HG02642 (cell line): ENCODE measurements at regions not wholly inside any gene's neighbourhood (a gene's known extent, or its start where the extent isn't known, plus 50 kb on each side); places are given as distances from the start of the nearest gene placed in this dataset.
"Not testable (repeated sequence)": the region's sequence is repeated elsewhere in the genome, so short reads cannot be mapped to it uniquely, and the experiment has no call there.

Experiments used
- ATAC-seq: cut with Tn5 transposase; IDR thresholded peaks from one replicate; pipeline ENCODE4 v1.9.1; 2021; ENCODE audit warnings: mild to moderate bottlenecking; ENCODE audit not compliant: unreplicated experiment, poor library complexity

- no peak for ATAC-seq
These were observed 147.6 kb downstream of the PLK2 start for GRCh38 chr5:58312299-58312698.

DNA sequence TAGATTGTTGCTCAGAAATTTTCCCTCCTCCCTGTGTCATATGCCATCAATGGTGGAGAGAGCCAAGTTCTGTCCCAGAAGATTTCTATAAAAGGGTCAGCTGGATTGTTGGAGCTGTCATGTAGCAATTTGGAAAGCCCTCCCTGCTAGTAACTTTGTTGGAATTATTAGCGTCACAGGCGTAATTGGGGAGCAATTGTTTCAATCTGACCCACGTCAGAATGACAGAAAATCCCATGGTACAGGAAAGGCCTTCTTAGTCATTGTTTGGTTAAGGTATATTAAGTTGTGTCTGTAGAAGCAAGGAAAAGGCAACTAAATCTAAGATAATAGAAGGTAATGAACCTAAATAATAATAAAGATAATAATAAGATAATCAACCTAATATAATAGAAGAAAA, 148.4 kb downstream of the PLK2 start:
- no peak for ATAC-seq

- not testable (repeated sequence) for ATAC-seq
These were observed 151.5 kb downstream of the PLK2 start for GRCh38 chr5:58308384-58308783.

- ATAC-seq: no peak
These were observed 159.5 kb downstream of the PLK2 start for GRCh38 chr5:58300346-58300895.

DNA sequence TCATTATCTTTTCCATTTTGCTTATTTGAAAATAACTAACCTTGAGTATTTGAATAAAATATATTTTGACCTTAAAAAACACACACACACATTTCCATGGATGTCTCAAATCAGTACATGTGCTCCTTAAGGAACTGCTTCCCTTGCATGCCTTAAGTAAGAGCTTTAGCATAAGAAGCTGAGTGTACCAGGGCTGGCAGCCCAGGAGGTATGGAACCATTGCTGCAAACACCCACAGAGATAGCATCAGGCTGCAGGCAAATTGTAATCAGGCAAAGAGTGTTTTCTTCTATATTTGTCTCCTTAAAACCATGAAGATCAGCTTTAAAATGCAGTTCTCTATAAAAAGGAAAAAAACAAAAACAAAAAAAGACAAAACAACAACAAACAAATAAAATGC, 160.6 kb downstream of the PLK2 start:
- no peak for ATAC-seq

DNA sequence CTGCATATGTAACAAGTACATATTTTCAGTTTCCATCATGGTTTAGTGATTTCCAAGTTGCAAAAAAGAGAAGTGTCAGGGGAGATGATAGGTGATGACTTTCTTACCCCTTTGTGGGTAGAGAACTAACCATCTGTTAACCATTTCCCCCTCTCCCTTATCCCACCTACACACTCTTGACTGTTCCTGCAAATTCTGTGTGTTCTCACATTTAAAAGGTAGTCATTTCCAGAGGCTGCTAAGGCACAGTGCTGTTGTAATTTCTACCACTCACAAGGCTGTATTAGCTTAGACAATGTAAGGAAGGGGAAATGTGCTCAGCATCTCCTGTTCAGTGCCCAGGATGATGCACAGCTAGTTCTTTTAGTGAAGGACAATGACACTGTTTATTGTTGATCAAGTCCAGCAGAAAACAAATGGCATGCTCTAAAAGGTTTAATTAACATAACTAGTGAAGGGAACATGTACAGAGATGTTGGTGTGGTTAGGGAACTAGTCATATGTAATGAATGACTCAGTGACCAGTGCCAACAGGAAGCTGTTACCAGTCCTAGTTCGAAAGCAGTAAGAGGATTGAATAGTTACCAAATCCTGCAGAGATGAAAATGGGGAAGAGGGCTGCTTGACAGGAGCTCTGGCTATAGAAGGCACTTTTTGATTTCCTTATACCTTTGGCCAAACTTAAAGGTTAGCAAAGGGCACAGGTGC, 165.1 kb downstream of the PLK2 start:
- ATAC-seq: peak; percentile 81

DNA sequence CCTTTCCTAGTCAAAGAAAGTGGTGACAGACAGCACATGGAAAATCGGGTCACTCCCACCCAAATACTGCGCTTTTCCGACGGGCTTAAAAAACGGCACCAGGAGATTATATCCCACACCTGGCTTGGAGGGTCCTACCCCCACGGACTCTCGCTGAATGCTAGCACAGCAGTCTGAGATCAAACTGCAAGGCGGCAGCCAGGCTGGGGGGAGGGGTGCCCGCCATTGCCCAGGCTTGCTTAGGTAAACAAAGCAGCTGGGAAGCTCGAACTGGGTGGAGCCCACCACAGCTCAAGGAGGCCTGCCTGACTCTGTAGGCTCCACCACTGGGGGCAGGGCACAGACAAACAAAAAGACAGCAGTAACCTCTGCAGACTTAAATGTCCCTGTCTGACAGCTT, 171.6 kb downstream of the PLK2 start:
- not testable (repeated sequence) for ATAC-seq

GRCh38 chr5:58286741-58287140, 173.1 kb downstream of the PLK2 start:
- no peak for ATAC-seq

- no peak for ATAC-seq
These were observed 174.0 kb downstream of the PLK2 start for GRCh38 chr5:58285900-58286299.

- ATAC-seq: no peak
These were observed 175.0 kb downstream of the PLK2 start for GRCh38 chr5:58284886-58285285.

- ATAC-seq: no peak
These were observed 178.7 kb downstream of the PLK2 start for GRCh38 chr5:58281189-58281588.

- ATAC-seq: no peak
These were observed 180.6 kb downstream of the PLK2 start for GRCh38 chr5:58279259-58279658.

DNA sequence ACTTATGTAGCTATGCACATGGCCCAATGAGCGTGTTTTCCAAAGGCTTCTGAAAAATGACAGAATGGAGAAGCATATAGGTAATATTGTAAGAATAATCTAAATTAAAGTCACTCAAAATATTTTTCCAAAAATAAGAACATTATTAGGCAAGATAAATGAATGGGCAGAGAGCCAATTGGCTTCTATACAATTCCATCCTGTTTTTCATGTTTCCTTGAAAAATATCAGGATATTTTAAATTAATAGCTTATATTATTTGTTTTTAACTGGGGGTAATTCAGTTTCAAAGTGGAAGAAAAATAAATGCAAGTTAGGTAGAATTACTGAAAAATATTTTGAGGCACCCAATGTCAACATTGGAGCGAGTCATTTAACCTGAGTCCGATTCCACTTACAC, 183.5 kb downstream of the PLK2 start:
- ATAC-seq: no peak

DNA sequence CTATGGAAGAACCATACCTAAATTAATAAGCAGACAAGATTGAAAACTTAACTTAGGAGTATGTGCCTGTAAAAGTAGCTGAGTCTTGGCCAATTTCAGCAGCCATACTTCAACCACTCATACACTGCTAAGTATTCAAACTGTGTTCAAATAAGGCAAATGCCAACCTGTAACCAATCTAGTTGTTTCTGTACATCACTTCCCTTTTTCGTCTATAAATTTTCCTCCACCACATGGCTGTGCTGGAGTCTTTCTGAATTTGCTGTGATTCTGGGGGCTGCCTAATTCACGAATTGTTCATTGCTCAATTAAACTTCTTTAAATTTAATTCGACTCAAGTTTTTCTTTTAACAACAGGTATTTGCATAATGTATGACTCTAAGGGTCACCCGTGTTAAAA, 184.4 kb downstream of the PLK2 start:
- ATAC-seq: no peak

DNA sequence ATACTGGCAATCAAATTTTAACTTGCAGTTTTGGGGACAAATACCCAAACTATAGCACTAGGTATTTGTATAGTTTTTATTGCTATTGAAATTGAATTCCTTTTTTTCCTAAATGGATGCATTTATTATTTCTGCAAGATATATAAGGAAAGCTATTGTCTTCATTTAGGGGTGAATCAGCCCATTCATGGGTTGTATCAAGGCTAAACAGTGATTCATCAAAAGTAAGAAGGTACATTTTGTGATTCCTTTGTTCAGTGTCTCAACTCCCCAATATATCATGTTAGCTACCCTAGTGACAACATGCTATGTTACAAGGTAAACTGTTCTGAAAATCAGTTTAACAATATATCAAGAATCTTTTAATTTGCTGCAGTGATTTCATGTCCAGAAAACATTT, 185.7 kb downstream of the PLK2 start:
- ATAC-seq: no peak

DNA sequence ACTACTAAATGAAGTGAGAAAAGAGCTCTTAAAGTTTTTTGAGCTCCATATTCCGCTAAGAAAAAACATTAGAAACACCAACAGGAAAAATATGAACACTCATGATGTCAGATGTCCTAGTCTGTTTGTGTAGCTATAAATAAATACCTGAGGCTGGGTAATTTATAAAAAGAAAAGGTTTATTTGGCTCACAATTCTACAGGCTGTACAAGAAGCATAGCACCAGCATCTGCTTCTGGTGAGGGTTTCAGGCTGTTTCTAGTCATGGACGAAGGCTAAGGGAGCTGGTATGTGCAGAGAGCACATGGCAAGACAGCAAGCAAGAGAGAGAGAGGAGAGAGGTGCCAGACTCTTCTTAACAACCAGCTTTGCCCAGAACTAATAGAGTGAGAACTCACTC, 186.2 kb downstream of the PLK2 start:
- ATAC-seq: no peak

- ATAC-seq: no peak
These were observed 191.6 kb downstream of the PLK2 start for GRCh38 chr5:58268268-58268667.

DNA sequence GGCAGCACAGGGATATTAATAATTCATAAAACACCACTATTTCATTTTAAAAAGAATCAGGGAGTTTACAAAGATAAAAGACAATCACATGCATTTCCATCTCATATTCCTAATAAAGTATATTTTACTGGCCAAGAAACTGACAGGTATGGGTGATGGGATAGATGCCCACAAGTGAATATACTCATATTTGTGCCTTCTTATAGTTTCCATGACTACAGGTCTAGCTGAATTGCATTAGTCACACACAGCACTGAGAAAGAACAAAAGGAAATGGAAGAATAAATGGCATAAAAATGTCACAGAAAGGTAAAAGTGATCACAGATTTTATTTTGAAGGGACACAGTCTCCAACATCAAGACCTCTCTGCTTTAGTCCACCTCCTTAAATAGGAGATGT, 193.5 kb downstream of the PLK2 start:
- no peak for ATAC-seq

DNA sequence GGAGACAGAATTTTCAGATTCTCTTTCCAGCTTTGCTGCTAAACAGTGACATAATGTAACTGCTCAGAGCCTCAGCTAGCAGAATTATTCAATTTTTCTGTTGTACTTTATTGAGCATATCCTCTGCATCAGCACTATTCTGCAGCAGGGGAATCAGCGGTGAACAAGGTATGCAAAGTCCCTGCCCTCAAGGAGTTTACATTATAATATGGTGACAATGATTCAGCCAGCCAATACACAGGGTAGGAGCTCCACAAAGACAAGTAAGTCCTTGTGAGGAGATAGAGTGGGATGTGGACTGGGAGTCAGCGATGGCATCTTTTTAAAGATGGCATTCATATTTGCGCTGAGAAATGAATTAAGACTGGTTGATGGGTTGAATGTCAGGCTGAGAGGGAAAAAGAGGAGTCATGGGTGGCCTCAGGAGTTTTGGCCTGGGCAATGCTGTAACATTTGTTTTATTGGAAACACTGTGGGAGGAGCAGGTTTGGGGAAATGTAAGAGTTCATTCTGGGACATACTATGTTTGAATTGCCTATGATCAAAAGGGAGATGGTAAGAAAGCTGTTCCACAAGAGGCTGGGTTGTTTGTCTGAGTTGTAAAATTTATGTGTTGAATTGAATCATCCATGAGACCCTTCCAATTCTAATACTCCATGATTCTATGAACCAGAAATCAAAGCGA, 194.5 kb downstream of the PLK2 start:
- no peak for ATAC-seq

- no peak for ATAC-seq
These were observed 195.6 kb downstream of the PLK2 start for GRCh38 chr5:58264276-58264675.

DNA sequence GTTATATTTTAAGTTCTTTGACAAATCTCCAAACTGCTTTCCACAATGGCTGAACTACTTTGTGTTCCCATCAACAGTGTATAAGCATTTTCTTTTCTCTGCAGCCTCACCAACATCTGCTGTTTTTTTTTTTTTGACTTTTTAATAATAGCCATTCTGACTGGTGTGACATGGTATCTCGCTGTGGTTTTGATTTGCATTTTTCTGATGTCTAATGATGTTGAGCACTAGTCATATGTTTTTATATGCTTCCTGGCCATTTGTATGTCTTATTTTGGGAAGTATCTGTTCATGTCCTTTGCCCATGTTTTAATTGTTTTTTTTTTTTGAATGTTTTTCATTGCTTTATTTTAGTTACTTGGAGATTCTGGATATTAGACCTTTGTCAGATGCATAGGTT, 196.6 kb downstream of the PLK2 start:
- no peak for ATAC-seq

GRCh38 chr5:58262226-58262625, 197.7 kb downstream of the PLK2 start:
- no peak for ATAC-seq
